ENCODE measurements at regions not wholly inside any gene's neighbourhood (a gene's known extent, or its start where the extent isn't known, plus 50 kb on each side); places are given as distances from the start of the nearest gene placed in this dataset.

- ChIA-PET CTCF (interaction anchor here (1.0 kb wide), 1 partner anchor 213 kb away, joined by 3 read pairs; no protein-coding TSS in a partner anchor), RAD21 (ENCODE audit: unreplicated experiment) (no interaction called here), SMC1A (ENCODE audit: uncharacterized antibody, unreplicated experiment) (no interaction called here), POLR2A (no interaction called here)
- Histone ChIP-seq H3K27me3 (replicated peaks in 1 of 2; ENCODE audit: control insufficient read depth in 2 of 2, insufficient read depth in 2 of 2, low read length in 1 of 2) (no peaks in the 10 kb centered on the region; a peak in 1 of 4 replicates), H3K36me3 (ENCODE audit: control insufficient read depth in 2 of 2, insufficient read depth in 2 of 2, low read length in 1 of 2) (no peaks in the 10 kb centered on the region), H3K4me3 (no peak overlapping the region), H3K4me2 (ENCODE audit: control insufficient read depth, insufficient read depth) (no peak overlapping the region), H3K79me2 (ENCODE audit: control insufficient read depth, insufficient read depth, low read length) (no peaks in the 10 kb centered on the region), H3K9me3 (replicated peaks; ENCODE audit: control insufficient read depth, insufficient read depth, low read length) (no peaks in the 10 kb centered on the region), H4K20me1 (ENCODE audit: control insufficient read depth, insufficient read depth) (no peaks in the 10 kb centered on the region), H3K9ac (ENCODE audit: control insufficient read depth, insufficient read depth, low read length) (no peak overlapping the region), H3K27ac (ENCODE audit: control insufficient read depth, insufficient read depth) (no peak overlapping the region), H2AFZ (ENCODE audit: control insufficient read depth, low read depth, low read length) (no peak overlapping the region), H3K4me1 (ENCODE audit: control insufficient read depth, insufficient read depth, low read length) (no peaks in the 10 kb centered on the region)
- no peak for DNase-seq (ENCODE audit: low read depth, low spot score)
- no peak for FAIRE-seq
- no TSS peak for BruUV-seq (replicated peaks)
- in situ Hi-C loops (cut with MboI) (no loop called here), intact Hi-C loops (cut with micrococcal nuclease; ENCODE audit: unreplicated experiment) (no loop called here)
- WGBS (ENCODE audit: insufficient coverage, insufficient replicate concordance, low lambda C conversion rate, missing lambda C conversion rate): 0% methylated on average over 2 of the region's 2 CpGs
- ATAC-seq: no peak
- TF ChIP-seq ZNF207 (IDR thresholded peaks at IDR 0.05; ENCODE audit: borderline replicate concordance): no peak
- no peak for TF ChIP-seq CEBPB (IDR thresholded peaks at IDR 0.05; ENCODE audit: borderline replicate concordance in 1 of 2, low read depth in 2 of 2, low read length in 2 of 2)
- no peak for TF ChIP-seq NFYA (IDR thresholded peaks at IDR 0.05; ENCODE audit: borderline replicate concordance, low read depth, low read length)
- no peak for TF ChIP-seq EP300 (IDR thresholded peaks at IDR 0.05; ENCODE audit: borderline replicate concordance in 1 of 2, control insufficient read depth in 1 of 2, low read depth in 2 of 2, low read length in 2 of 2)
- TF ChIP-seq MTA2 (IDR thresholded peaks at IDR 0.05; ENCODE audit: low read depth): no peak
- no peak for TF ChIP-seq CEBPZ (IDR thresholded peaks at IDR 0.05; ENCODE audit: low read depth, low read length)
- no peak for TF ChIP-seq PML (IDR thresholded peaks at IDR 0.05; ENCODE audit: low read length)
- TF ChIP-seq MEF2A (IDR thresholded peaks at IDR 0.05; ENCODE audit: insufficient read depth, low read depth, low read length): no peak
- no peak for TF ChIP-seq ATF7 (IDR thresholded peaks at IDR 0.05; ENCODE audit: low read depth)
- TF ChIP-seq LARP7 (IDR thresholded peaks at IDR 0.05): no peak
- TF ChIP-seq IKZF2 (IDR thresholded peaks at IDR 0.05): no peak
- TF ChIP-seq TBL1XR1 (IDR thresholded peaks at IDR 0.05; ENCODE audit: low read depth, low read length): no peak
- TF ChIP-seq SPI1 (IDR thresholded peaks at IDR 0.05; ENCODE audit: borderline replicate concordance, insufficient read depth, low read depth, low read length): no peak
- TF ChIP-seq IRF5 (IDR thresholded peaks at IDR 0.05; ENCODE audit: borderline replicate concordance): no peak
- TF ChIP-seq SIN3A (IDR thresholded peaks at IDR 0.05; ENCODE audit: low read depth, low read length): no peak
- no peak for TF ChIP-seq ZNF24 (IDR thresholded peaks at IDR 0.05)
- no peak for TF ChIP-seq HDGF (IDR thresholded peaks at IDR 0.05)
- no peak for TF ChIP-seq ZNF687 (IDR thresholded peaks at IDR 0.05)
- TF ChIP-seq SMARCA5 (IDR thresholded peaks at IDR 0.05): no peak
Observed at GRCh38 chr16:56068314-56068713, 123.0 kb upstream of the GNAO1 start.

All from GM12878 (cell line).